Panc1 (cell line): ENCODE measurements at regions not wholly inside any gene's neighbourhood (a gene's known extent, or its start where the extent isn't known, plus 50 kb on each side); places are given as distances from the start of the nearest gene placed in this dataset.

ENCODE experiments used
- ATAC-seq: fragments of 200-7000 bp; cut with Tn5 transposase; 2 replicates; pipeline ENCODE4 v1.9.1; 2020; ENCODE audit warnings: mild to moderate bottlenecking, moderate library complexity
- BruUV-seq: library from RNA; stranded (reverse); fragments of 400-500 nt; replicated peaks from 2 replicates; lab custom pipeline; 2021; lab: Mats Ljungman, UMichigan
- CTCF ChIA-PET: fragments of 300-600 bp; sonication (Branson Sonifier 250); formaldehyde crosslinking; loops from one replicate; lab custom pipeline; 2022; ENCODE audit warnings: antibody characterized with exemption; lab: Charles Lee
- POLR2A ChIA-PET: fragments of 300-600 bp; sonication (Branson Sonifier 250); formaldehyde crosslinking; loops from one replicate; lab custom pipeline; 2022; ENCODE audit warnings: antibody characterized with exemption; lab: Charles Lee
- DNase-seq: peaks from one replicate; pipeline ENCODE4 v3.0.0-alpha.2; 2010; ENCODE audit warnings: low read depth, low spot score
- H3K27ac ChIP-seq: 2 replicates; pipeline ENCODE4 v1.5.1; 2011; ENCODE audit warnings: mild to moderate bottlenecking, low read length, inconsistent platforms
- H3K27me3 ChIP-seq: fragments of 200-500 bp; sonication (Bioruptor generic); 2 replicates; pipeline ENCODE4 v1.6.0; 2014; ENCODE audit warnings: low read length, inconsistent platforms; ENCODE audit not compliant: control insufficient read depth, insufficient read depth
- H3K36me3 ChIP-seq: fragments of 200-500 bp; sonication (Bioruptor generic); 2 replicates; pipeline ENCODE4 v1.5.1; 2014; ENCODE audit warnings: inconsistent platforms, mild to moderate bottlenecking, low read length, moderate library complexity; ENCODE audit not compliant: control insufficient read depth, insufficient read depth
- H3K4me1 ChIP-seq: 2 replicates; pipeline ENCODE4 v1.5.1; 2011; ENCODE audit warnings: inconsistent platforms, mild to moderate bottlenecking, low read length, moderate library complexity; ENCODE audit not compliant: control insufficient read depth, insufficient read depth
- H3K4me3 ChIP-seq, 2 experiments: 2 replicates each; pipeline ENCODE4 v1.5.1; 2011 to 2012; ENCODE audit warnings: low read depth in 2 of 2, low read length in 2 of 2, mild to moderate bottlenecking in 2 of 2, inconsistent platforms in 1 of 2, moderate library complexity in 1 of 2
- H3K9me3 ChIP-seq: fragments of 200-500 bp; sonication (Bioruptor generic); 2 replicates; pipeline ENCODE4 v1.5.1; 2014; ENCODE audit warnings: low read depth, mild to moderate bottlenecking, inconsistent platforms, low read length, moderate library complexity; ENCODE audit not compliant: control insufficient read depth, insufficient read depth
- POLR2AphosphoS5 ChIP-seq: IDR thresholded peaks from 2 replicates; pipeline ENCODE4 v1.6.1; 2012; ENCODE audit warnings: mild to moderate bottlenecking, low read depth, low read length, moderate library complexity
- SIN3A ChIP-seq: IDR thresholded peaks from 2 replicates; pipeline ENCODE4 v1.6.1; 2012; ENCODE audit warnings: low read depth, mild to moderate bottlenecking, low read length, moderate library complexity, borderline replicate concordance; ENCODE audit not compliant: insufficient read depth
- TCF7L2 ChIP-seq: IDR thresholded peaks from 2 replicates; pipeline ENCODE4 v1.6.1; 2011; ENCODE audit warnings: mild to moderate bottlenecking, low read depth, low read length, inconsistent platforms
- in situ Hi-C: cut with HindIII; loops from 2 replicates; pipeline ENCODE4 v1.10.0; 2016; ENCODE audit warnings: low sequenced_read_pairs, low pct_unique_long_range_greater_than_20kb
- intact Hi-C: fragments of 100-400 bp; cut with micrococcal nuclease; formaldehyde crosslinking; loops from one replicate; pipeline ENCODE4 v1.10.0; 2022; ENCODE audit not compliant: unreplicated experiment
- TF ChIP-seq, protein P1 (sequence below), 2 experiments: IDR thresholded peaks; 2 replicates each; pipeline ENCODE4 v1.6.1; 2011 to 2012; ENCODE audit warnings: low read depth in 2 of 2, control low read depth in 1 of 2, low read length in 1 of 2, mild to moderate bottlenecking in 1 of 2, moderate library complexity in 1 of 2; ENCODE audit not compliant: insufficient read depth in 1 of 2
- TF ChIP-seq, protein P2 (sequence below): fragments of 450-650 bp; IDR thresholded peaks from 2 replicates; pipeline ENCODE4 v1.5.1; 2017; ENCODE audit warnings: mild to moderate bottlenecking

DNA sequence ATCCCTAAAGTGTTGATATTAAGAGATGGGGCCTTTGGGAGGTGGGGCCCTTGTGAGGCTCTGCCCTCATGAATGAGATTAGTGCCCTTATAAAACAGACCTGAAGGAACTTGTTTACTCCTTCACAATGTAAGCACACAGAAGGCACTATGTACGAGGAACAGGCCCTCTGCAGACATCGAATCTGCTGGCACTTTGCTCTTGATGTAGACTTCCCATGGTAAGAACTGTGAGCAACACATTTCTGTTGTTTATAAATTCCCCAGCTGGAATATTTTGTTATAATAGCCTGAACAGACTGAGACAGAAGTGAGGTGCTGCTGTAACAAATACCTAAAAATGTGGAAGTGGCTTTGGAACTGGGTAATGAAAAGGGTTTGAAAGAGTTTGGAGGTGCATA lies 193.2 kb downstream of the TGFB2 start:
- TF ChIP-seq SIN3A (no peak), POLR2AphosphoS5 (no peak), TCF7L2 (no peak)
- TF ChIP-seq, protein P1, sequence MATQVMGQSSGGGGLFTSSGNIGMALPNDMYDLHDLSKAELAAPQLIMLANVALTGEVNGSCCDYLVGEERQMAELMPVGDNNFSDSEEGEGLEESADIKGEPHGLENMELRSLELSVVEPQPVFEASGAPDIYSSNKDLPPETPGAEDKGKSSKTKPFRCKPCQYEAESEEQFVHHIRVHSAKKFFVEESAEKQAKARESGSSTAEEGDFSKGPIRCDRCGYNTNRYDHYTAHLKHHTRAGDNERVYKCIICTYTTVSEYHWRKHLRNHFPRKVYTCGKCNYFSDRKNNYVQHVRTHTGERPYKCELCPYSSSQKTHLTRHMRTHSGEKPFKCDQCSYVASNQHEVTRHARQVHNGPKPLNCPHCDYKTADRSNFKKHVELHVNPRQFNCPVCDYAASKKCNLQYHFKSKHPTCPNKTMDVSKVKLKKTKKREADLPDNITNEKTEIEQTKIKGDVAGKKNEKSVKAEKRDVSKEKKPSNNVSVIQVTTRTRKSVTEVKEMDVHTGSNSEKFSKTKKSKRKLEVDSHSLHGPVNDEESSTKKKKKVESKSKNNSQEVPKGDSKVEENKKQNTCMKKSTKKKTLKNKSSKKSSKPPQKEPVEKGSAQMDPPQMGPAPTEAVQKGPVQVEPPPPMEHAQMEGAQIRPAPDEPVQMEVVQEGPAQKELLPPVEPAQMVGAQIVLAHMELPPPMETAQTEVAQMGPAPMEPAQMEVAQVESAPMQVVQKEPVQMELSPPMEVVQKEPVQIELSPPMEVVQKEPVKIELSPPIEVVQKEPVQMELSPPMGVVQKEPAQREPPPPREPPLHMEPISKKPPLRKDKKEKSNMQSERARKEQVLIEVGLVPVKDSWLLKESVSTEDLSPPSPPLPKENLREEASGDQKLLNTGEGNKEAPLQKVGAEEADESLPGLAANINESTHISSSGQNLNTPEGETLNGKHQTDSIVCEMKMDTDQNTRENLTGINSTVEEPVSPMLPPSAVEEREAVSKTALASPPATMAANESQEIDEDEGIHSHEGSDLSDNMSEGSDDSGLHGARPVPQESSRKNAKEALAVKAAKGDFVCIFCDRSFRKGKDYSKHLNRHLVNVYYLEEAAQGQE (IDR thresholded peaks at IDR 0.05; ENCODE audit: insufficient read depth in 1 of 2, low read depth in 2 of 2, low read length in 1 of 2), result no peak
- TF ChIP-seq, protein P2, sequence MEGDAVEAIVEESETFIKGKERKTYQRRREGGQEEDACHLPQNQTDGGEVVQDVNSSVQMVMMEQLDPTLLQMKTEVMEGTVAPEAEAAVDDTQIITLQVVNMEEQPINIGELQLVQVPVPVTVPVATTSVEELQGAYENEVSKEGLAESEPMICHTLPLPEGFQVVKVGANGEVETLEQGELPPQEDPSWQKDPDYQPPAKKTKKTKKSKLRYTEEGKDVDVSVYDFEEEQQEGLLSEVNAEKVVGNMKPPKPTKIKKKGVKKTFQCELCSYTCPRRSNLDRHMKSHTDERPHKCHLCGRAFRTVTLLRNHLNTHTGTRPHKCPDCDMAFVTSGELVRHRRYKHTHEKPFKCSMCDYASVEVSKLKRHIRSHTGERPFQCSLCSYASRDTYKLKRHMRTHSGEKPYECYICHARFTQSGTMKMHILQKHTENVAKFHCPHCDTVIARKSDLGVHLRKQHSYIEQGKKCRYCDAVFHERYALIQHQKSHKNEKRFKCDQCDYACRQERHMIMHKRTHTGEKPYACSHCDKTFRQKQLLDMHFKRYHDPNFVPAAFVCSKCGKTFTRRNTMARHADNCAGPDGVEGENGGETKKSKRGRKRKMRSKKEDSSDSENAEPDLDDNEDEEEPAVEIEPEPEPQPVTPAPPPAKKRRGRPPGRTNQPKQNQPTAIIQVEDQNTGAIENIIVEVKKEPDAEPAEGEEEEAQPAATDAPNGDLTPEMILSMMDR, result no peak
- Histone ChIP-seq H3K36me3 (no peaks in the 10 kb centered on the region), H3K9me3 (no peaks in the 10 kb centered on the region), H3K27me3 (no peaks in the 10 kb centered on the region), H3K27ac (peak overlapping the region; percentile 9; the same call in 1 of the 2 replicates), H3K4me3 (no peak overlapping the region), H3K4me1 (no peaks in the 10 kb centered on the region)
- DNase-seq (no peak), ATAC-seq (no peak)
- CTCF ChIA-PET, result no interaction called here
- in situ Hi-C loops, result no loop called here
- intact Hi-C loops, result no loop called here
- no TSS peak for BruUV-seq
- POLR2A ChIA-PET, result no interaction called here

DNA sequence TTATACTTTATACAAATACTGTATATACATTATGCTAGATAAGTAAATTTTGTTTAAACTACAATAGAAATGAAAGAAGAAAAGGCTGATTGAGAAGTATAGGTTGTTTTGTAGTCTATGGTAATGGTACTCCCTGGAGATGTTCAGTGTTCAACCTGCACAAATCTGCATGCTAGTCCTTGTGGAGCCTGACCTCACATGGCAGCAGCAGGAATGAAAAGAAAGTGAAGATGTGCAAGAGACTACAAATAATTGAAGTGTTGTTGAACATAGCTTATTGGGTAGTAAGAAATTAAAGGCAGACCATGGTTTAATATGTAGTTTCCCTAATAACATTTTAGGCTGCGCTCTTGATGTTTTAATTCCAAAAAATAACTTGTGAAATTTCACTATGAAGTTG lies 201.2 kb downstream of the TGFB2 start:
- Histone ChIP-seq H3K4me3 (no peak overlapping the region), H3K27me3 (no peaks in the 10 kb centered on the region), H3K27ac (no peak overlapping the region), H3K4me1 (no peaks in the 10 kb centered on the region), H3K9me3 (no peaks in the 10 kb centered on the region), H3K36me3 (no peaks in the 10 kb centered on the region)
- intact Hi-C loops (no loop called here), in situ Hi-C loops (no loop called here)
- ChIA-PET CTCF (interaction anchor here (0.7 kb wide), 1 partner anchor 205 kb away, joined by 3 read pairs; no protein-coding TSS in a partner anchor), POLR2A (no interaction called here)
- ATAC-seq, result no peak
- BruUV-seq, result no TSS peak
- no peak for TF ChIP-seq POLR2AphosphoS5
- no peak for TF ChIP-seq TCF7L2
- no peak for TF ChIP-seq SIN3A
- TF ChIP-seq, protein P2, result no peak
- TF ChIP-seq, protein P1 (IDR thresholded peaks at IDR 0.05; ENCODE audit: insufficient read depth in 1 of 2, low read depth in 2 of 2, low read length in 1 of 2), result no peak
- no peak for DNase-seq
